GM19023 (cell line): ENCODE measurements at regions not wholly inside any gene's neighbourhood (a gene's known extent, or its start where the extent isn't known, plus 50 kb on each side); places are given as distances from the start of the nearest gene placed in this dataset.

ENCODE experiments used
- ATAC-seq: cut with Tn5 transposase; IDR thresholded peaks from one replicate; pipeline ENCODE4 v1.9.1; 2021; ENCODE audit warnings: mild to moderate bottlenecking, moderate library complexity; ENCODE audit not compliant: unreplicated experiment

DNA sequence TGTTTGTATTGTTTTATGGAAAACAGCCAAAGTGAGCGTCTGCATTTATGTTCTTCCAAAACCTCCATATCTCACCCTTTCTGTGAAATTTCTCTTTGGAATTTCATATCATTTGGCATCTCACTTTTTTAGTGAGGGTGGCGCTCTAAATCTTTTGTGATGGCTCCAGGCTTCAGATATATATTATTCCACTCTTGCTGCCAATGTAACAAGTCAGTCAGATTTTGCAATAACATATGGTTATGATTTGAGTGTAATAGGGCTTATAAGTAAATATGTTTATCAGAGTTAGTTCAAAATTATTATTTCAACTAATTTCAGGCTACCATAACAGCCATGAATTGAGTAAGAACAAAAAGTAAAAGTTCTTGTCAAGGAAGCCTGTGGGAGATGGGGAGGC, 314.7 kb downstream of the PDGFC start:
- no peak for ATAC-seq

DNA sequence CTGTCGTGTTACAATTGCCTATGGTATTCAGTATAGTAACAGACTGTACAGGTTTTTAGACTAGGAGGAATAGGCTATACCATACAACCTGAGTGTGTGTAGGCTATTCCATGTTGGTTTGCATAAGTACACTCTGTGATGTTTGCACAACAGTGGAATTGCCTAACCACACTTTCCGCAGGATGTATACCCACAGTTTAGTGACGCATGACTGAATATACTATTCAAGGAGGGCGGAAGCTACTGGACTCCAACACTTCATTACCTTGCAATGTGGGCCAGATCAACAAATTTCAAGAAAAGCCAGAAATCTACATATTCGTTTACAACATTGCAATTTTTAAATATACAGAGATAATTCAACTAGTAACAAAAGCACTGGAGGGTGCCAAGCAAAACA, 317.2 kb downstream of the PDGFC start:
- ATAC-seq = no peak

DNA sequence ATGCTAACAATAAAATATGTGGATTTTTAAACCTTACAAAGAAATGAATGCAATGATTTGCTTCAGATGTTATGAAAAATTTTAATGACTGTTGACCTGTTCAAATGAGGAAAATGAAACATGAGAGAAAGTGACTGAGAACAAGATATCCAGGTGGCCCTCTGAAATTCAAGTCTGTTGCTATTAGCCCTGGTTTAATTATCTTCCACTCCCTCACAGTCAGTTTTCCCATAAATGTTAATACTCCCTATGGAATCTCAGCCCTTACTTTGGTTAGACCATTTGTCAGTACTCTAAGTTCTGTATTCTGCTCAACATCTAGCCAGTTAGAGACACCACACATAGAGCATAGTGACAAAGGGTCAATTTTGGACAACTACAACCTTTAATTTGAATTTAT, 327.8 kb downstream of the PDGFC start:
- no peak for ATAC-seq

DNA sequence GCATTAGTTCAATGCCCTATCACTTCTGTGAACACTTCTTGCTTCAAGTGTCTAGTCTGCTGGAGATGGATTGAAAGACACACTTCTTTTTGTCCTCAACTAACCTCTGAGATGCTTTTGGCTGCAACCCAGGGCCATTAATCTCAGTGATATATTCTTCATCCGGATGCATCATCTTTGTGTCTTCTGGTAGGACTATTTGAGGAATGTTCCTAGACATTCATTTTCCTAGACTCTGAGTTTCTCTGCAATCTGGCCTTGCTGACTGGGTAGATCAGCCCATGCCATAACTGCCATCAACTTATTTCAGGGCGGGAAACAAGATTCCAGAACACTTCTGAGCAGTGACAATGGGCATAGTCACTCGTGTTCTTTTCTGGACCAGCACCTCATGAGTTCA, 329.4 kb downstream of the PDGFC start:
- no peak for ATAC-seq

DNA sequence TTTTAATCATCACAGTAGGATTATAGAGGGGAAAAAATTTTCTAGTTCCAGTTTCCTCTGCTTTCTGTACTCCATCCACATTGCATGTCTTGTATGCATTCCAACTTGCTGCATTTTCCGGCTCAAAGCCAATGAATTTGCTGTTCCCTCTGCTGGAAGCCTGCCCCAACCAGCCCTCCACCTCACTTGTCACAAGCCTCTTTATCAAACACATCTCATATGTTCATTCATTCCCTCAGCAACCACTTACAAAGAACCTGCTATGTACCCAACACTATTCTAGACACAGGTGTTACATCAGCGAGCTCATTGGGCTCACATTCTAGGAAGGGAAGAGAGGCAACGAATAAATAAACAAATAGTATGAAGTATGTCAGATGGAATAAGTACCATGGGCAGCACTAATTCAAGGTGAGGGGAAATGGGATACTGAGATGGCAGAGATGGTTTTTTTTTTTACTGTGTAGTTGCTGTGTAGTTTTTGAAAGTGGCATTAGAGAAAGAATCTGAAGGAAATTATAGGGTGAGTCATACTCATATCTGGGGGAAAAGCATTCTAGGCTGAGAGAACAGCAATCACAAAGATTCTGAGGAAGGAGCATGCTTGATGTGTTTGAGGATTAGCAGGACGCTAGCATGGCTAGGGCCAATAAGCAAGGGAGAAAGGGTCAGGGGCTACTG, 332.5 kb downstream of the PDGFC start:
- no peak for ATAC-seq

DNA sequence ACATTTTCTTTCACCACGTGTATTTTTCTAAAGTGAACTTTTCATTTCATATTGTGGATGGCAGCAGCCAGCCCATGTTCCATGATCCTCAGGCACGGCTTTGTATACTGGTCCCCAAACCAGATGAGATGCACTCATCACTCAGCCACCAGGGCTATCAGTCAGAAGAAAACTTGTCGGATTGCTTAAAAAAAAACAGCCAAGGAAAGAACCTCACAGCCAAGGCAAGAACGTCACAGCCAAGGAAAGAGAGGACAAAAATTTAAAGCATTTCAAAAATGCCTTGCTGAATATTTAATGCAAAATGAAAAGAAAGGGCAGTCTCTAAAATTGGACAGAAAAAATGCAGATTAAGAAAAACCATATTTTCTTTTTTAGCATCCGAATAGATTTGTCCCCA, 333.3 kb downstream of the PDGFC start:
- ATAC-seq = no peak

DNA sequence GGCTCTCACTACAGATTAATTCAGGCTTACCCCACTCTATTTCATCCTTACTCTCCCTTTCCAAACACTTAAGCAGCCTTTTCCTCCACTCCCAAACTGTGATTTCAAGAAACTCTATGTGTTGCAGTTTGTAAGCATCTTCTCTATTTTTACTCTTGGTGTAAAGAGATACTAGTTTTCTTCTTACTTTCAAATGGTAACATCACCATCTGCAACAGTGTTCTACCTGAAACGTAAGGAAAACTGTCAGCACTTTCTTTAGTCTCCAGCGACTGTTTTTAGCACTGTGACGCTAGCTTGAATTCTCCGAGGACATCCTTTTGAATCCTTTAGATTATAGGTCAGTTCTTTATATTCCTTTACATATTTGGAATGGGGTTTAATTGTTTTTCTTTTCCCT, 335.2 kb downstream of the PDGFC start:
- ATAC-seq = no peak

DNA sequence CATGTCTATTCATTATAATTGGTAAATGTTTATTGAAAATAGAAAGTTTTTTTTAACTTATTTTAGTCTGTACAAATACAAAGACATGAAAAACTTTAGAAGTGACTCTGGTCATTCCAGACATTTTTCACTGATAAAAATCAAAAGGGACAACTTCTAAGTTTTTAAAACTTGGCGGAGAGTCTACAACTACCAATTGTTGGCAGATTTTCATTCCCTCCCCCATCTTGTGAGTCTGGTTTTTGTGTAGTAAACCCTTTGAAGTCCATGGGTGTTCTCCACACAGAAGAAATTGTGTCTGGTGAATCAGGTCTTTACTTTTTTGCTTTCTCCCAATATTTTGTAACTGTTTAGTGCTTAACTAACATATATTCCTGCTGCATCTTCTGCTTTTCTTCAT, 336.5 kb downstream of the PDGFC start:
- ATAC-seq = no peak

DNA sequence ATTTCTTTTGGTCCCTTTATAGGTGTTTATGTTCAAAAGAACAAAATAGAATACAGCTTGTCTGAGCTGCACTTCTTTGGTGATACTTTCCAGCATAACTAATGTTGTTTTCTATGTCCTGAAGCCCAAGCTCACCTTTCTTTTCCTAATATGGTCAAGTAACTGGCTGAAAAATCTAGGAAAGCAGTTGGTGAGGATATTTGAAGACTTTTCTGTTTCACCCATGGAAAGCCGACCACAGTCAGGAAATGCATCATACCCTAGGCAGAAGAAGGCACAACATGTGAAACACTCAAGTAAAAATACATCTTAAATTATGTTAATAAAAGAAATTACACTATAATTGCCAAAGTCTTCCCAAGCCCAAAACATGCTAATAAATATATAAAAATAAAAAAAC, 337.0 kb downstream of the PDGFC start:
- ATAC-seq = no peak

DNA sequence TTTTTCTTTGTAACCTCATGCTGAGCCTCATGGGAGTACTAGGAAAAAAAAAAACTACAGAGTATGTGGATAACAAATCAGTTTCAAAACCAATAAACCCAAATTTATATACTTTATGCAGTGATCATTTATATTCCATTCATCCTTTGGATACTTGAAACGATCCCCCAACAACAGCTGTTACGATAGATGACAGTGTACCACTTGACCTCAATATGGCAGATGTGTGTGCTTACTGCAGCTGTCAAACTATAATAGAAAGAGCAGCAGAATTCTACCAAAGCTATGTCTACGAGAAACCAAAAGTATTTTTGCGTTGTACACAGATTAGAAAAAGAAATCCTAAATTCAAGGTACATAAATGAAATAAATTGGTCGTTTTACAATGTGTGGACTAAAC, 337.8 kb downstream of the PDGFC start:
- ATAC-seq = no peak

DNA sequence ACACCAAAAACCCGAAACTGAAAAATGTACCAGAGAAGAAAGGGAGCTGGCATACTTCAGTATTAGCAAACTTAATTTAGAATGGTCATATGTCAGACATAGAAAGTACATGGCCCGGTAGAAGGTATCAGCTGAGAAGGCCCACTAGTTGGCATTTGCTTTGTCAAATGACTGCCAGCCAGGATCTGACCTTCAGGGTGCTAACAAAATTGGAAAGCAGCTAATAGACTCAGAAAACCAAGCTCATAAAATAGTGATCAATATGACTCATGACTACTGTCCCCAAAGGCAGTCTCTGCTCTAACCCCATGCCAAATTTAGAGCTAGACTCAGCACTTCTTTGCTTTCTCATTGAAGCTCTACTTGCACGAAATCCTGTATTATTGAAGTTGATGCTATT, 342.7 kb downstream of the PDGFC start:
- no peak for ATAC-seq

DNA sequence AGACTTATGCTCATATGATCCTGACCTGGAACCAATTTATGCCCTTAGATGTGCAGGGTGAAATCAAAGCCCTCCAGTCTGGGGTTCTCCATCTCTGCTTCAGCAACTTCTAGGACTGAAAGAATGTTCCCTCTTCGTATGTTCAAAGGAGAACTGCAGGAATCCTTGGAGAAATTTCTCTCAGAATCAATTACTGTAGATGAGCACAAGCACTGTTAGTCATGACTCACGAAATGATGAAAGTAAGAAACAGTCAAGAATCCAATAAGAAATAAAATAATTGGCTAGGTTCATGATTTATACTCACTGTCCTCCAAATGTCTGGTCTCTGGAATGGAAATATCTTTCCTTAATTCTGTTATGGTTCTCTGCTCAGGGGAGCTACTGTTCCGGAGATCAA, 348.2 kb downstream of the PDGFC start:
- no peak for ATAC-seq

DNA sequence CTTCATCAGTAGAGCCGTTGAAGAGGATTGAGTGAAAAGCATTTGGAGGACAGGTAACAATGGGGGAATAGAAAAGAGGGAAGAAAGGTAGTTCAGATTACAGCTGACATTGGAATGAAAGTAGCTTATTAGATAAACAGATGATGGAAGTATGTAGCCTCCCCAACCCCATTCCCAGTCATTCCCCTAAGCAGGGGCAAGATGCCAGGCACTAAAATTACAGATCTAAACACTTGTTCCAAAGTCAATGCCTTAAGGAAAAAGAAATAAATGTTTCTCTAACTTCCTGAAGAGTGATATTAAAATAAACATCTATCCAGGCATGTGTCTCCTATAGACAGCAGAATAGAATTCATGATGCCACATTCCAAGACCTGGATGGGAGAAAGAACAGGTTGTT, 350.8 kb downstream of the PDGFC start:
- ATAC-seq = no peak

DNA sequence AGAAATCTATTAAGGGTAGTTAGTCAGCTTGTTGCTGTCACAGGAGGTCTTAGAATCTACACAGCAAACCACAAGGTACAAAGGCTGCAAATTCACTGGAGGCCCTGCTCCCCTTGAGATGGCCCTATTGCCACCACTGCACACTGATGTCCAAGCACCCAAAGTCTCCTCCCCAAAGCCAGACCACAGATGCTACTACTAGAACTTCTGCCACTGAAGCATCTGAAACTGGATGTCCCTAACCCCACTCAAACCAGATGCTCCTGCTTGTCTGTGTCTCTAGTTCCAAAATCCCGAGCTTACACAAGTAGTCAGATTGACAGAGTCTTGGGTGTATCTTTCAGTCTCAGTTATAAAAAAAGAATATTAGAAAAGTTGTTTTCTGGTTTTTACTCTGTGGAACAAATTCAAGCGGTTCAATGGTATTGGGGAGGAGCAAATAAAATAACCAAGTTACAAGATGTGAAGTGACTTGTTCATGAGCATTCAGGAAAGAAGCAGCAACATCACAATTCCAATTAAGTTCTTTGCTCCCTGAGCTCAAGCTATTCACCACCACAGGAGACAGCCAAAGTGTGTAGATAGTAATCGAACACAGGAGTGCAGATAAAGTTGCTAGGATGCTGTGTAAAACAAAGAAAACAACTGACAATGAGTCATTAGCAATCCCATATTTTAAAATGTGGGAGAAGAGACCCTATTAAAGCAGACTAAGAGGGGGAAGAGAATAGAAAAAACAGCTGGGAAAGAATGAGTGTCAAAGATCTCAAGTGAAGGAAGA, 352.3 kb downstream of the PDGFC start:
- no peak for ATAC-seq

DNA sequence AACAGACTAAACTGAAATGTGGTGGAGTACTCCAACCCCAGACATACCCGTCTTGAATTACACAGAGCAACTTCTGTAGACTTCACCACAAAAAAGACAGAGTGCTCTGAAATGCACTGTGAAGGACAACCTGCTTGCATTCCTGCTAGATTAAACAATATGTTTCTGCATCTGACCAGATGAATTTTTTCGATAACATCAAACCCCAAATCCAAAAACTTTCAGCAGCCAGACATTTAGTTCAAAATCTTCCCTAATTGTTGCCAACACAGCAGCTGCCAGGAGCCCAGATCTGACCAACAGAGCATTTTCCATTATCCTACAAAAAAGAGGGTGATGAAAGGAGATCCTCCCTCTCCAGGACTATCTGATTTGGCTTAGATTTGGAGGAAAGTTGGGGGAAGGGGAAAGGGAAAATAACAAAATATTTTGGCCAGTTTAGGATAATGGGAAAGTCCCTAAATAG, 356.5 kb downstream of the PDGFC start:
- ATAC-seq = no peak

DNA sequence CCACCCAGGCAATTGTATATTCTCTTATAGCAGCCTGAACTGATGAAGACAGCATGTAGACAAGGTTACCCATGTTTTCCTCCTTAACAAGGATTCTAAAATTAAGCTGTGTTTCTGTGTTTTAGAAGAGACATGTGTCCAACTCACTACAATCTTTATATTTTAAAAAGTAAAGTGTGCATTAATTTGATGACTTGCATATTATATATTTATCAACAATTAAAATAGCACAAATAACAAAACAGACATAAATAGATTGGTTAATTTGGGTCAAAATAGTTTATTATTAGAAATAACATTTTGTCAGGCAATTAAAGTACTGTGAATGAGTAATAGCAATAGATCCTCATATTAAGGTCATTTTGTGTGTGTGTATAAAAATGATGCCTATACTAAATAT, 357.1 kb downstream of the PDGFC start:
- no peak for ATAC-seq

DNA sequence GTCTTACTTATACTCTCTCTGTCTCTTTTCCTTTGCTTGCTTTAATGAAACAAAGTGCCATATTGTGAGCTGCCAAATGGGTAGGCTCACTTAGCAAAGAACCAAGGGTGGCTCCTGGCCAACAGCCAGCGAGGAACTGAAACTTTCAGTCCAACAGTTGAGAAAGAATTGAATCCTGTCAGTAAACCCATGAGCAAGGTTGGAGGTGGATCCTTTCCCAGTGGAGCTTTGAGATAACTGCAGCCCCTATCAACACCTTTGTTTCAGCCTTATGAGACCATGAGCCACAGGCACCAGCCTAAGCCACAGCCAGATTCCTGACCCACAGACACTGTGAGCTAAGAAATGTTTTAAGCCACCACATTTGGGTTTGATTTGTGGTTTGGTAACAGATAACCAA, 362.2 kb downstream of the PDGFC start:
- no peak for ATAC-seq

DNA sequence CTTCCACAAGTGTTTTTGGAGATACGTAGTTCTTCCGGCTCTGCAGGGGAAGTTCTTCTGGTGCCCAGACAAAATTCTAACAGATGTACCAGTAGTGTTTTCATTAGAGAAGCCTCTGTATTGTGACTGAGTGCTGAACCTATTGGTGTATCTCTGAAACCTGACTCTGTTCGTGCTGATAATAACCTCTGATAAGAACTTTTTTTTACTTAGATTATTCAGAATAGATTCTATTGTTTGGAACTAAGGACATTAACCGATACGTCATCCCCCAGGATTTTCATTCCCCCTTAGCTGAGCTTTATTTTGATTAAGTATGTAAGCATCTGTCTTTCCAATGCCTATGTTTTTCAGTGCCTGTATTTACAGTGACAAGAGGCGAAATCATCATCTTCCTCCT, 362.9 kb downstream of the PDGFC start:
- no peak for ATAC-seq

DNA sequence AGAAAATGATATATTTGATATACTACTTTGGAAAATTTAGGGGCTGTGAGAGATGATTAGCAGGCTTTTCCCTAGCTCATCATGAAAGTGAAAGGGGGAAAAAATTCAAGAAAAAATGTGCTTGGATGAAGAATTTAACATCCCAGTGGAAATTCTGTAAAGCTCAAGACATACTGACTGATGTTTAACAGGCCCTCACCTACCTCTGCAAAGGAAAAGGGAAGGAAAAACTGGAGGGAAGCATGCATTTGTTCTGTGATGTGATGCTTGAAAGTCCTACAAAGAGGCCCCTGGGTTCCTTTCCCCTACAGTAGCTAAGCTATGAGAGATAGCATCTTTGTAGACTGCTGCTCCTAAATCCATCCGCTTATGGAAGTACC, 364.1 kb downstream of the PDGFC start:
- no peak for ATAC-seq

DNA sequence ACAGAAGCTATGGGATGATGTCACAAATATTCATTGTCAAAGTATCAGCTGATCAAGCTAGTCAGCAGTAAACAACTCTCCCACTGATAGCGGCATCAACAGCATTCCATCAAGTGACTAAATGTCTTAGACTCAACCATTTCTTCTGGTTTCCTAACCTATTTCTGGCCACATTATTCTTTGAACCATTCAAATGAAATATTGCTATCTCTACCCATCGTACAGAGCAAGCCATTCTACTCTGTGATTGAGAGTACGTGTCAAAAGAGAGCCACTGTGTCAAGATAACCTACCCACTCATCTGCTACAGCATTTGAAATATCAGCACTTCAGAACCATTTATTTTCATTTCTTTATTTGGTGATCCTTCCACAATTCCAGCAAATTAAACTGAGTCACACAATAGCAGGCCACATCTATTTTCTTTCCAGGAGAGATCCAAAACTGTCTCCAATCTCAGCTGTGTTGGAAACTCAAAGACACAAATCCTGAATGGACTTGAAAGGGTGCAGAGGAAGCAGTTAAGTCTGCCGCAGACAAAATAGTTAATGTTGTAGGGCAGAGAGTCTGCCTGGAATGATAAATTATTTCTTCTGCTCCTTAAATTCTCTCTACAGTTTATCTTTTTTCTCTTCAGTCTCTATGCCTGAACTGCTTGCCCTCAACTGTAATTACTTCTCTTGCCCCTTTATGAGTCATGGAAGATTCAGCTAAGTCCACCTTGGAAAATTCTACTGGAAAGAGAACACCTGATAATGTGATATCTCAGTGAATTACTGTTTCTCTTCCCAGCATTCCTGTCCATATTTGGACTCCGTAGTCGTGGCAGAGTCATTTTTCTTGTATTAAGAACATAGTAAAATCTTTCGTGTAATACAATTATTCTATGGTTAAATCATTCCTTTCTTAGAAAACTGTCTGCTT, 364.8 kb downstream of the PDGFC start:
- no peak for ATAC-seq

DNA sequence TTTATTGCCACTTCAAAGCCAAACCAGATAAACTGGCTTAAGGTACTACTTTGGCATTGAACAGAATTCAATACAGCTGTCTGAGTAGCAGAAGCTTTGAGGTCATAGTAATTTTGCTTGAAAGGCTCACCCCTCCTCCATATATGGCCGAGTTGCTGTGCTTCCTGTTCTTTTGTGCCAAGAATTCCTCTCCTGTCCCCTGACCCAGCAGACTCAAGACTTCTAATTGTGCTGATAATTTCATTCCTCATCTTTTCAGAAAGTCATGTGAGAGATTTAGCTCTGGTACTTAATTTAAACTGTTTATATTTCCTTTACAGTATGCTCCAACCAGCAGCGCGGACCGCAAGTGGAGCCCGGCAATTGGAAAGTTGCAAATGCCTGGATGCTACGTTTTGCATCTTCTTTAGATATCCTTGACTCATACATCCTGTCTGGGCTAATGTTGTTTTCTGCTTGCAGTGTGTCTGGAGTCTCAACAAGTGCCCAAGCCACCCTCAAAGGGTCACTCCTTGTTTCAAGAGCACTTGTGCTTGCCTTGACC, 373.4 kb downstream of the PDGFC start:
- no peak for ATAC-seq
